Thyroid gland (tissue), 4 donors: ENCODE measurements at regions not wholly inside any gene's neighbourhood (a gene's known extent, or its start where the extent isn't known, plus 50 kb on each side); places are given as distances from the start of the nearest gene placed in this dataset.
A peak's percentile ranks its signal among the peaks of the same experiment; 100 is the strongest.

ENCODE experiments used
- DNase-seq, 2 donors: peaks; one replicate each; pipeline ENCODE4 v3.0.0-alpha.2; 2019
- H3K27ac ChIP-seq, 3 donors: fragments of 200-600 bp; sonication (generic); 1 replicate in 2 of 3; 2 replicates in 1 of 3; pipeline ENCODE4 v1.5.1; 2016 to 2019; ENCODE audit warnings: mild to moderate bottlenecking in 1 of 3, moderate library complexity in 1 of 3
- H3K27me3 ChIP-seq: fragments of 200-600 bp; sonication (generic); one replicate; pipeline ENCODE4 v1.5.1; 2019
- H3K36me3 ChIP-seq, 2 donors: fragments of 200-600 bp; sonication (generic); one replicate each; pipeline ENCODE4 v1.5.1; 2016 to 2019
- H3K4me1 ChIP-seq, 2 donors: fragments of 200-600 bp; sonication (generic); one replicate each; pipeline ENCODE4 v1.5.1; 2017 to 2019
- H3K4me3 ChIP-seq, 3 donors: fragments of 200-600 bp; sonication (generic); replicated peaks in 1 of 3; 1 replicate in 2 of 3; 2 replicates in 1 of 3; pipeline ENCODE4 v1.5.1; 2016; ENCODE audit warnings: mild to moderate bottlenecking in 1 of 3
- H3K9me3 ChIP-seq: fragments of 200-600 bp; sonication (generic); one replicate; pipeline ENCODE4 v1.5.1; 2017
- CTCF ChIP-seq, 6 experiments: fragments of 200-600 bp in 3 of 6; fragments of 450-650 bp in 3 of 6; sonication (generic) in 3 of 6; IDR thresholded peaks; one replicate each; pipeline ENCODE4 v1.5.1; 2016 to 2019; ENCODE audit warnings: antibody characterized with exemption in 6 of 6, mild to moderate bottlenecking in 2 of 6, inconsistent platforms in 1 of 6, moderate library complexity in 1 of 6
- POLR2A ChIP-seq, 2 donors: fragments of 450-650 bp; IDR thresholded peaks; one replicate each; pipeline ENCODE4 v1.6.1; 2017; ENCODE audit warnings: antibody characterized with exemption in 2 of 2, mild to moderate bottlenecking in 2 of 2, moderate library complexity in 1 of 2
- WGBS, 2 donors: methylation state at CpG; one replicate each; pipeline ENCODE4 v1.1.5; 2017; 5-methylcytosine and 5-hydroxymethylcytosine counted together
- intact Hi-C: fragments of 100-400 bp; cut with DNase I; formaldehyde crosslinking; loops from one replicate; pipeline ENCODE4 v1.15.1; 2023

- Histone ChIP-seq H3K27me3 (no peaks in the 10 kb centered on the region), H3K9me3 (no peaks in the 10 kb centered on the region), H3K4me1 (peaks cover 0 to 3% of the 10 kb centered on the region in 2 donors), H3K4me3 (no peak overlapping the region), H3K36me3 (no peaks in the 10 kb centered on the region), H3K27ac (no peak overlapping the region)
- intact Hi-C loops = no loop called here
- 32 to 63% methylated on average over 11 of the region's 11 CpGs for WGBS, 2 donors
- TF ChIP-seq POLR2A (IDR thresholded peaks at IDR 0.05) (no peak), CTCF (IDR thresholded peaks at IDR 0.05) (no peak)
- DNase-seq = peak; percentile 41 to 52
Measured at GRCh38 chr9:107918749-107919148, 429.2 kb upstream of the KLF4 start.

GRCh38 chr9:107914151-107914550, 424.6 kb upstream of the KLF4 start:
- Histone ChIP-seq H3K9me3 (no peaks in the 10 kb centered on the region), H3K27ac (no peak overlapping the region), H3K36me3 (no peaks in the 10 kb centered on the region), H3K27me3 (no peaks in the 10 kb centered on the region), H3K4me3 (no peak overlapping the region), H3K4me1 (peaks cover 0 to 3% of the 10 kb centered on the region in 2 donors)
- intact Hi-C loops = no loop called here
- WGBS, 2 donors = 68 to 75% methylated on average over 1 of the region's 1 CpG
- DNase-seq = no peak
- TF ChIP-seq CTCF (IDR thresholded peaks at IDR 0.05) = no peak

DNA sequence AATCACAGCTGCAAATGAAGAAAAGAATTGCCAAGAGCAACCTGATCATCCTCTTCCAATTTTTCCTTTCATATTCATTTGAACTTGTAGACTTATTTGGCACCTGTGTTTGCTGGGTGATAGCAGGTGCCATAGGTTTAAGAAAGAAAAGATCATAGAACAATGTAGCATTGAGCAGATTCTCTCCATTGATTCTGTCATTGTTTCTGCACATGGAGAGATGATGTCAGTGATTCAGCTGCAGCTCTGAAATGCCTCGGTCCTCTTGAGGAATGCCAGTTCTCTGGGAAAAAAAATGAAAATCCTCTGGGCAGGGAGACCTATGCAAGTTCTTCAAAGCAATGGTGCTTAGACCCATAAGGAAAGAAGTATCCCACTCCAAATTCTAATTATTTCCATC, 418.1 kb upstream of the KLF4 start:
- no peak for DNase-seq
- TF ChIP-seq POLR2A (IDR thresholded peaks at IDR 0.05) = no peak
- no peak for TF ChIP-seq CTCF (IDR thresholded peaks at IDR 0.05)
- 30 to 44% methylated on average over 1 of the region's 1 CpG for WGBS, 2 donors
- intact Hi-C loops = no loop called here
- Histone ChIP-seq H3K4me1 (no peaks in the 10 kb centered on the region), H3K36me3 (no peaks in the 10 kb centered on the region), H3K9me3 (no peaks in the 10 kb centered on the region), H3K4me3 (no peak overlapping the region), H3K27ac (no peak overlapping the region), H3K27me3 (no peaks in the 10 kb centered on the region)

- Histone ChIP-seq H3K36me3 (no peaks in the 10 kb centered on the region), H3K27me3 (no peaks in the 10 kb centered on the region), H3K4me3 (no peak overlapping the region), H3K27ac (no peak overlapping the region), H3K4me1 (no peaks in the 10 kb centered on the region), H3K9me3 (no peaks in the 10 kb centered on the region)
- 90 to 95% methylated on average over 3 of the region's 3 CpGs for WGBS, 2 donors
- no peak for TF ChIP-seq CTCF (IDR thresholded peaks at IDR 0.05)
- TF ChIP-seq POLR2A (IDR thresholded peaks at IDR 0.05) = no peak
- intact Hi-C loops = no loop called here
- no peak for DNase-seq
Measured at GRCh38 chr9:107907255-107907654, 417.7 kb upstream of the KLF4 start.

DNA sequence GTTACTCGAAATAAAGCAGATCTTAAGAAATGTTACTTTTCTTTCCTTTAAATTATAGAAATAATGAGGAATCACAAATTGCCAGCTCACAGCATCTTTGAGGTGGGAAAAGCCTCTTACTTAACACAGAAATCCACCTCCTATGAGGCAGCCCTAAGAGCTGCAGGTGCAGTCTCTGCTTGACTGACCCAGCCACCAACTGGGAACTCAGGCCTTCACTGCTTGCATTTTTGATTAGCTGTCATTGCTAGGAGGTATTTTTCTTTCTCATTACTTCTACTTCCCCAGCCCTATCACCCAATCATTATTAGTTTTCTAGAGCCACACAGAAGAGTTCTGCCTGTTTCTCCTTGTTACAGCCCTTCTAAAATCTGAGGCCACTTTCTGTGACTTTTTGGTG, 416.5 kb upstream of the KLF4 start:
- DNase-seq = no peak
- H3K4me1 ChIP-seq = no peaks in the 10 kb centered on the region
- TF ChIP-seq POLR2A (IDR thresholded peaks at IDR 0.05) = no peak
- TF ChIP-seq CTCF (IDR thresholded peaks at IDR 0.05) = no peak
- H3K4me3 ChIP-seq = no peak overlapping the region
- intact Hi-C loops = no loop called here
- no peaks in the 10 kb centered on the region for H3K36me3 ChIP-seq
- H3K27ac ChIP-seq = no peak overlapping the region
- H3K9me3 ChIP-seq = no peaks in the 10 kb centered on the region
- 84 to 85% methylated on average over 1 of the region's 1 CpG for WGBS, 2 donors
- H3K27me3 ChIP-seq = no peaks in the 10 kb centered on the region
